ENCODE measurements at regions not wholly inside any gene's neighbourhood (a gene's known extent, or its start where the extent isn't known, plus 50 kb on each side); places are given as distances from the start of the nearest gene placed in this dataset.

DNA sequence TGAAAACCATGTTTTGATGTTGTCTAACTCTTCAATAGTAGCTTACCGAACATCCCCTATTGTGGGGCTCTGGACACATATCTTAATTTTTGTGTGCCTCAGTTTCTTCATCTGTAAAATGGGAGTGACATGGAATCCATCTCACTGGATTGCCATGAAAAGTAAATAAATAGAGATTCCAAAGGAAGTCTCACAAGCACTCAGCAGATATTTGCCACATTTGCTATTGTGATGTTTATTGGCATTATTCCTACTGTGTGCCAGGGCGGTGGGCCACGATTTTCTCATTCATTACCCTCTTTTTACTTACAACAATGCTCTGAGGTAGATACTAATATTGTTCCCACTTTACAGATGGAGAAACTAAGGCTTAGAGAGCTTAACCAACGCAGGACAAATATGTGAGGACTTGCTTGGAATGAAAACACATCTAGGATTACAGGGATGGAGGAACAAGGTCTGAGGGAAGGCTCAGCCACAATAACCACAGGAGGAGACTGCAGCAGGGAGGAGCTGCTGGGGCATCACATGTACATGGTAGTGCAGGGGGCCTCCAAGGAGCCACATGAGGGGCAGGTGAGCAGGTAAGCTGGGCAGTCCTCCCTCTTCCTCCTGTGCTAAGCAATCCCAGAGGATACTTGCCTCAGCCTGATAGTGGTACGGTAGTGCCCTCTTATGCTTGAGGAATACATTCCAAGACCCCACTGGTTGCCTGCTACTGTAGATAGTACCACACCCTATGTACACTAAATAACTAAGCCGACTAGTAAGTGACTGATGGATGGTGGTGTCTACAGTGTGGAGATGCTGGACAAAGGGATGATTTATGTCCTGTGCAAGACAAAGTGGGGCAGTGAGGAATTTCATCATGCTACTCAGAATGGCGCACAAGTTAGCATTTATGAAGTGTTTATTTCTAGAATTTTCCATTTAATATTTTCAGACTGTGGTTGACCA is 176.9 kb downstream of the FOXA2 start:
- Mint-ChIP-seq H3K27ac (no peak overlapping the region), H3K36me3 (no peaks in the 10 kb centered on the region), H3K27me3 (ENCODE audit: low read depth in 3 of 3) (peaks cover 0 to 3% (median 0%) of the 10 kb centered on the region in 3 donors), H3K4me1 (peaks cover 18 to 45% of the 10 kb centered on the region in 2 donors), H3K4me3 (no peak overlapping the region), H3K9me3 (peaks cover 0 to 14% (median 0%) of the 10 kb centered on the region in 6 donors)
- no peak for DNase-seq

DNA sequence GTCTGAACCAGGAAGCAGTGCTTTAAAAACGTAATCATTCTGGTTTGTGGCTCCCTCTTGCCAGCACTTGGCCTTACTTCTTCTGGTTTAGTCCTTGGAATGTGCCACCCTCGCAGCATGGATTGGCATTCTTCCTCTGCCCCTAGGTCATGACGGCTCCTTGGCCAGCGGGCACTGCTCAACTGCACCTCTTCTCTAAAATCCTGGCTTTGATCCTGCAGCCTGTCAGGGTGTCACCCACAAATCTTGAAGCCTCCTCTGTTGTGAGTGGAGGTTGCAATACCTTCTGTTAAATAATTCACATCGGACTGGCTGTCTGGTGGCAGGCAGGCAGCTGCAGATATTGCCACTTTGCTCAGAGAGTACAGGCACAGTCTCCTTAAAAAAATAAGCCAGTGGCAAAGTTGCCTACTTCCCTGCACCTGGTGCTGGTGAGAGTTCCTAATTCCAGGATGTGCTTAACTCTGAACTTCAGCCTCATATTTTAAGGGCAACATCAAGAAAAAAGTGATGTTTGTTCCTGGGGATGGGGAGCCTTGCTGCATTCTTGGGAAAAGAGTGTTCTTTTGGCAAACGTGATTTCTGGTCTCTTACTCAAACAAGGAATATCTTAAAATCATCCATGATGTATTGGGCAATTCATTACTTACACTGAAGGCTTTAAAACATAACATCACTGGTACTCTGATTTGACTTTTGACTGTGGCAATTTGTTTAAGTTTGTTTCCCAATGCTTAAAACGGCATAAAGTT is 179.8 kb downstream of the FOXA2 start:
- Mint-ChIP-seq H3K27ac (peak overlapping the region in 3 of 6 donors; percentile 13 to 65 (median 60)), H3K36me3 (no peaks in the 10 kb centered on the region), H3K4me1 (peaks cover 20 to 47% of the 10 kb centered on the region in 2 donors), H3K27me3 (ENCODE audit: low read depth in 3 of 3) (peaks cover 0 to 2% (median 0%) of the 10 kb centered on the region in 3 donors), H3K9me3 (peaks cover 0 to 6% (median 0%) of the 10 kb centered on the region in 6 donors), H3K4me3 (peak overlapping the region in 4 of 5 donors; percentile 78 to 93 (median 82))
- no peak for DNase-seq

DNA sequence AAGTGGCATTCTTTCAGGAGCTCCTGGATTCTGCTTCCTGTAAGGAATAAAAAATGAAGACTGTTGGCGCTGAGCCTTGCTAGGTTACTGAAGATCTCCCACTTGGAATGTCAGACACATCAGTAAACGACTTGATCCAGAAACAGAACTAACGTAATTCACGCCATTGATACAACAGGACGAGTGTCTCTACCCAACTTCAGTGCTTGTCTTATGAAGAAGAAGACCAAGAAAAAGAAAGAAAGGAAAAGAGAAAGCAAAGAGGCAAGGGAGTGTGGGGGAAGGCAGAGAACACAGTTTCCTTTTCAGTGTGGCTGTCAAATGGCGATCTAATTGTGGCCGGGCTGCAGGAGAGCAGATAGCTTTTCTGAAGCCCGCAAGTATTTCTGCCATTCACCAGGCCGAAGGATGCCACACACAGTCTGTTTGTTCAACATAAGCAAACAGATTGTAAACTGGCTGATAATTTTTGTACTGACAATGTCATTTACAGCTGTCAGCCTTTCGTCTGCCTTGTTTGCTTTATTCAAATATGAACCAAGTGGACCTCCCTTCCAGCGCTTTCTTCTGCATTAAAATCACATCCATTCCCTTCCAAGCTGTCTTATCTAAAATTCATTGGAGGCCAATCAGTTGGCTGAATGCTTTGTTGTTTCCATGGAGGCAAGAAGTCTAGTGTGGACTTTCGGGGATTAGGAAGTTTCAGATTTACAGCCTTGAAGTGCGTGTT is 180.6 kb downstream of the FOXA2 start:
- peaks cover 20 to 45% of the 10 kb centered on the region in 2 donors for H3K4me1 Mint-ChIP-seq
- no peaks in the 10 kb centered on the region for H3K36me3 Mint-ChIP-seq
- H3K27ac Mint-ChIP-seq = peak overlapping the region in 5 of 6 donors; percentile 9 to 89 (median 65)
- peak overlapping the region; percentile 76 to 93 (median 78) for H3K4me3 Mint-ChIP-seq
- H3K27me3 Mint-ChIP-seq (ENCODE audit: low read depth in 3 of 3) = peaks cover 0 to 2% (median 0%) of the 10 kb centered on the region in 3 donors
- peaks cover 0 to 3% (median 0%) of the 10 kb centered on the region in 6 donors for H3K9me3 Mint-ChIP-seq
- DNase-seq = peak in 2 of 3 donors; percentile 9 to 10

- H3K4me3 Mint-ChIP-seq = peak overlapping the region; percentile 76 to 93 (median 78)
- peak overlapping the region in 5 of 6 donors; percentile 4 to 89 (median 65) for H3K27ac Mint-ChIP-seq
- H3K4me1 Mint-ChIP-seq = peaks cover 20 to 38% of the 10 kb centered on the region in 2 donors
- H3K27me3 Mint-ChIP-seq (ENCODE audit: low read depth in 3 of 3) = peaks cover 0 to 2% (median 0%) of the 10 kb centered on the region in 3 donors
- H3K36me3 Mint-ChIP-seq = no peaks in the 10 kb centered on the region
- H3K9me3 Mint-ChIP-seq = peaks cover 0 to 4% (median 0%) of the 10 kb centered on the region in 6 donors
- DNase-seq = peak in 1 of 3 donors; percentile 0
Measured at GRCh38 chr20:22403022-22403631, 181.2 kb downstream of the FOXA2 start.

DNA sequence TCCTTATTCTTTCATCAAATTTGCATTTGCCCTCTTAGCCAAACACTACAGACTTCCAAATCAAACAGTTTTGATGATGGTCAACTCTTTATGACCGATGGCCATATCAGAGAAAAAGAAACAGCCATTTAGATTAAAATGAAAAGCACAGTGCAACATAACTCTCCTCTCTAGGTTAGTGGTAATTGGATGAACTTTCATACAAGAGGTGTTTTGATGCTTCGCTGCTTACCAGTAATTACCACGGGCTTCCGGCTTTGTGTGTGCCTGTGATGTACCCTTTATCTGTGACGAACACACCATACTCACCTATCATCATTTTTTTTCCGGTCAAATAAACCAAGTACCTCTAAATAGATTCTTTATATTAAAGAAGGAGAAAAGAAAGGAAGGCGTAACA is 181.8 kb downstream of the FOXA2 start:
- H3K27ac Mint-ChIP-seq = peak overlapping the region in 2 of 6 donors; percentile 65 to 75
- H3K27me3 Mint-ChIP-seq (ENCODE audit: low read depth in 3 of 3) = peaks cover 0 to 2% (median 0%) of the 10 kb centered on the region in 3 donors
- no peaks in the 10 kb centered on the region for H3K36me3 Mint-ChIP-seq
- peak overlapping the region; percentile 76 to 93 (median 78) for H3K4me3 Mint-ChIP-seq
- H3K9me3 Mint-ChIP-seq = peaks cover 0 to 4% (median 0%) of the 10 kb centered on the region in 6 donors
- peaks cover 20 to 35% of the 10 kb centered on the region in 2 donors for H3K4me1 Mint-ChIP-seq
- DNase-seq = no peak

DNA sequence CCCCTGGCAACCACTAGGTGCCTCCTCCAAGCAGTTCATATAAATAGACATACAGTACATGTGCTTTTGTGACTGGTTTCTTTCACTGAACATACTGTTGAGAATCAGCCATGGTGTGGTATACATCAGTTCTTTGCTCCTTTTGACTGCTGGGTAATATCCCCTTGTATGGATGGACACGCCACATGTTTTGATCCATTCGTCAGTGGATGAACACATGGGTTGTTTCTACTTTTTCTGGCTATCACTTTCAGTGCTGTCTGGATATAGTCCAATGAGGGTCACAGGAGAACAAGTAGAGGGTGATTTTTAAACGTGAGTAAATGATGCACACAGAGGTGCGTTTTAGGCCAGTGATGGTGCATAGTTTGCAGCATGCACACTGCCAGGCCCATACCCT is 183.9 kb downstream of the FOXA2 start:
- DNase-seq = no peak
- Mint-ChIP-seq H3K27ac (no peak overlapping the region), H3K9me3 (peaks cover 0 to 6% (median 0%) of the 10 kb centered on the region in 6 donors), H3K4me1 (peaks cover 19 to 25% of the 10 kb centered on the region in 2 donors), H3K36me3 (no peaks in the 10 kb centered on the region), H3K4me3 (no peak overlapping the region), H3K27me3 (ENCODE audit: low read depth in 3 of 3) (peaks cover 0 to 2% (median 0%) of the 10 kb centered on the region in 3 donors)

- H3K27me3 Mint-ChIP-seq (ENCODE audit: low read depth in 3 of 3) = no peaks in the 10 kb centered on the region
- no peak overlapping the region for H3K4me3 Mint-ChIP-seq
- no peak overlapping the region for H3K27ac Mint-ChIP-seq
- H3K36me3 Mint-ChIP-seq = no peaks in the 10 kb centered on the region
- peaks cover 0 to 5% (median 0%) of the 10 kb centered on the region in 6 donors for H3K9me3 Mint-ChIP-seq
- no peaks in the 10 kb centered on the region for H3K4me1 Mint-ChIP-seq
- DNase-seq = no peak
Measured at GRCh38 chr20:22394583-22394982, 189.8 kb downstream of the FOXA2 start.

DNA sequence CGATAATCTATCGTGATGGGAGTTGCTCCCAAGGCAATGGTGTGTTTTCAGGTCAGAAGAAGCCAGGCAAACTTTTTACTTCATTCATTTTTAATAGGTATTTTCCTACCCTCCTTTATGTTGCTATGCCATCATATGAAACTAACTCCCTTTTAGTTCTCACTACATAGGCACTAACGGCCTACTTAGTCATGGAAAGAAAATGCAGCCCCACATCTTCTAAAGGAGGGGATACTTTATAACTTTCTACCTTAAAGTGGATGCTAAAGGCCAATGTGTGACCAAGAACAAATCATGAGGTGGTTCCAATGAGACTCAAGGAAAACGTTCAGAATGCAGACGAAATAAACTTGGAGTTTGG is 193.8 kb downstream of the FOXA2 start:
- no peak overlapping the region for H3K4me3 Mint-ChIP-seq
- no peaks in the 10 kb centered on the region for H3K36me3 Mint-ChIP-seq
- no peak overlapping the region for H3K27ac Mint-ChIP-seq
- peaks cover 0 to 7% (median 0%) of the 10 kb centered on the region in 6 donors for H3K9me3 Mint-ChIP-seq
- DNase-seq = no peak
- no peaks in the 10 kb centered on the region for H3K4me1 Mint-ChIP-seq
- H3K27me3 Mint-ChIP-seq (ENCODE audit: low read depth in 3 of 3) = peaks cover 0 to 3% (median 3%) of the 10 kb centered on the region in 3 donors

GRCh38 chr20:22389836-22390542 is 194.4 kb downstream of the FOXA2 start:
- peaks cover 0 to 6% (median 3%) of the 10 kb centered on the region in 3 donors for H3K27me3 Mint-ChIP-seq (ENCODE audit: low read depth in 3 of 3)
- no peak for DNase-seq
- H3K36me3 Mint-ChIP-seq = no peaks in the 10 kb centered on the region
- no peak overlapping the region for H3K4me3 Mint-ChIP-seq
- no peaks in the 10 kb centered on the region for H3K4me1 Mint-ChIP-seq
- H3K9me3 Mint-ChIP-seq = peaks cover 0 to 7% (median 0%) of the 10 kb centered on the region in 6 donors
- no peak overlapping the region for H3K27ac Mint-ChIP-seq

- no peak overlapping the region for H3K4me3 Mint-ChIP-seq
- DNase-seq = no peak
- H3K36me3 Mint-ChIP-seq = no peaks in the 10 kb centered on the region
Measured at GRCh38 chr20:22387452-22387851, 196.9 kb downstream of the FOXA2 start.

DNA sequence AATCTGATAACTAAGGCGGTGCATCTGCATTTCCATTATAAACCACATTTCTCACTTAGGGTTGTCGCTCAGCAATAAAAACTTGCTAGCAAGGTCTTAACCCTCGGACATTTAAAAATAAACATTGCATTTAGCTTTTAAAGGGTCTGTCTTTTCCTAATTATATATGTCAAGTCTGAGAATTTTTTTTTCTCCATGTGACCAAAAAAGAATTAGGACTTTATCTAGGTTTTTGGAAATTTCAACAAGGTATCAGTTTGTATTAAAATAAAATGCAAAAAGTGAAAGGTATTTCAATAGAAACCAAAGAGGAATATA is 198.1 kb downstream of the FOXA2 start:
- no peak for DNase-seq
- H3K27me3 Mint-ChIP-seq (ENCODE audit: low read depth in 3 of 3) = peaks cover 3 to 6% (median 3%) of the 10 kb centered on the region in 3 donors
- no peak overlapping the region for H3K27ac Mint-ChIP-seq
- H3K9me3 Mint-ChIP-seq = peaks cover 0 to 6% (median 0%) of the 10 kb centered on the region in 6 donors
- H3K4me3 Mint-ChIP-seq = no peak overlapping the region
- H3K36me3 Mint-ChIP-seq = no peaks in the 10 kb centered on the region
- H3K4me1 Mint-ChIP-seq = no peaks in the 10 kb centered on the region

More at GRCh38 chr20:22387452-22387851, 196.9 kb downstream of the FOXA2 start:
- Mint-ChIP-seq H3K9me3 (peaks cover 0 to 6% (median 0%) of the 10 kb centered on the region in 6 donors), H3K27me3 (ENCODE audit: low read depth in 3 of 3) (peaks cover 2 to 6% (median 3%) of the 10 kb centered on the region in 3 donors), H3K4me1 (no peaks in the 10 kb centered on the region), H3K27ac (no peak overlapping the region)

- Mint-ChIP-seq H3K9me3 (peaks cover 0 to 6% (median 0%) of the 10 kb centered on the region in 6 donors), H3K4me3 (no peak overlapping the region), H3K27ac (no peak overlapping the region), H3K36me3 (no peaks in the 10 kb centered on the region), H3K4me1 (no peaks in the 10 kb centered on the region), H3K27me3 (ENCODE audit: low read depth in 3 of 3) (peaks cover 3 to 6% (median 3%) of the 10 kb centered on the region in 3 donors)
- DNase-seq = no peak
Measured at GRCh38 chr20:22385602-22386305, 198.6 kb downstream of the FOXA2 start.

Data from immature natural killer cell (primary cell).